ENCODE measurements at regions not wholly inside any gene's neighbourhood (a gene's known extent, or its start where the extent isn't known, plus 50 kb on each side); places are given as distances from the start of the nearest gene placed in this dataset.

DNA sequence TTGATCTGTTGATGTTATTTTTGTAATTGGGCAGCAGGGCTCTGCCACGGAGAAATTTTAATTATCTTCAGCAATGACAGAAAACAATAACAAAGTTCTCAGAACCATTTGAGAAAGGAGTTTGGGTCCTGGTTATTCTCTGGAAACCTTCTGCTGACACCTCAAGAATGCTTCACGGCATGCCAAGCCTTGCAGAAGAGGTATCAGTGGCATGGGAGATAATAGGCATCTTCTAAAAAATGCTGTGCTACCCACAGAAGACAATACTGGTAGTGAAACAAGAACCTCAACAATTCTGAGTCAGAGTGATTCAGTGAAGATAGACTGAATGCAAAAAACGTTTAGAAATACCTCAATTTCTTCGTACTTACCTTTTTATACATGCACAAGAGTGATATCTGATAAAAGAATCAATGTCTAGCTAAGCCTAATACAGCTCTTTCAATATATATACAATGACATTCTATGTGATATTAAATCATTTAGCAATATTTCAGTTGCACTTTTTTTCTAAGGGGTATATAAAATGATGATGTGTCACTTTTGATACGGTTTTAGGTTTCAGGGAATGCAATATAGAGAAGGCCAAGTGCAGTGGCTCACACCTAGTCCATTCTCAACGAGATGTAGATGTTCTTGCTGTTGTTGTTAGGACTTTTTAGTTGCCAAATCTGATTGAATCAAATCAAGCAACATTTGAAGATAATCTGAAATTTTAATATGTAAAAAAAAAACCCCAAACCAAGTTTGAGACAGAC, 110.4 kb upstream of the COL21A1 start:
- no peak for TF ChIP-seq EZH2phosphoT487 (IDR thresholded peaks at IDR 0.05; ENCODE audit: borderline replicate concordance)
- TF ChIP-seq, protein P1, sequence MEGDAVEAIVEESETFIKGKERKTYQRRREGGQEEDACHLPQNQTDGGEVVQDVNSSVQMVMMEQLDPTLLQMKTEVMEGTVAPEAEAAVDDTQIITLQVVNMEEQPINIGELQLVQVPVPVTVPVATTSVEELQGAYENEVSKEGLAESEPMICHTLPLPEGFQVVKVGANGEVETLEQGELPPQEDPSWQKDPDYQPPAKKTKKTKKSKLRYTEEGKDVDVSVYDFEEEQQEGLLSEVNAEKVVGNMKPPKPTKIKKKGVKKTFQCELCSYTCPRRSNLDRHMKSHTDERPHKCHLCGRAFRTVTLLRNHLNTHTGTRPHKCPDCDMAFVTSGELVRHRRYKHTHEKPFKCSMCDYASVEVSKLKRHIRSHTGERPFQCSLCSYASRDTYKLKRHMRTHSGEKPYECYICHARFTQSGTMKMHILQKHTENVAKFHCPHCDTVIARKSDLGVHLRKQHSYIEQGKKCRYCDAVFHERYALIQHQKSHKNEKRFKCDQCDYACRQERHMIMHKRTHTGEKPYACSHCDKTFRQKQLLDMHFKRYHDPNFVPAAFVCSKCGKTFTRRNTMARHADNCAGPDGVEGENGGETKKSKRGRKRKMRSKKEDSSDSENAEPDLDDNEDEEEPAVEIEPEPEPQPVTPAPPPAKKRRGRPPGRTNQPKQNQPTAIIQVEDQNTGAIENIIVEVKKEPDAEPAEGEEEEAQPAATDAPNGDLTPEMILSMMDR (conservative IDR thresholded peaks at IDR 0.05; ENCODE audit: low read length): no peak

All from Loucy (cell line).